Smooth muscle cell (in vitro differentiated cells): ENCODE measurements at regions not wholly inside any gene's neighbourhood (a gene's known extent, or its start where the extent isn't known, plus 50 kb on each side); places are given as distances from the start of the nearest gene placed in this dataset.
"Not testable (repeated sequence)": the region's sequence is repeated elsewhere in the genome, so short reads cannot be mapped to it uniquely, and the experiment has no call there.

Experiments used
- DNase-seq: peaks from one replicate; lab custom pipeline; 2025; ENCODE audit not compliant: unreplicated experiment; lab: John Stamatoyannopoulos, UW
- H2AFZ ChIP-seq: fragments of 200-600 bp; sonication (generic); 2 replicates; pipeline ENCODE4 v1.6.0; 2016; ENCODE audit warnings: antibody characterized with exemption, low read depth, mild to moderate bottlenecking
- H3F3A ChIP-seq: fragments of 200-600 bp; sonication (generic); 2 replicates; pipeline ENCODE4 v1.6.0; 2017; ENCODE audit warnings: antibody characterized with exemption, low read depth
- H3K27ac ChIP-seq: fragments of 200-600 bp; sonication (generic); 2 replicates; pipeline ENCODE4 v1.5.1; 2016; ENCODE audit warnings: low read depth, mild to moderate bottlenecking
- H3K27me3 ChIP-seq: fragments of 200-600 bp; sonication (generic); 2 replicates; pipeline ENCODE4 v1.6.1; 2016; ENCODE audit warnings: low read depth, mild to moderate bottlenecking
- H3K36me3 ChIP-seq: fragments of 200-600 bp; sonication (generic); 2 replicates; pipeline ENCODE4 v1.5.1; 2016; ENCODE audit warnings: low read depth
- H3K4me1 ChIP-seq: fragments of 200-600 bp; sonication (generic); 2 replicates; pipeline ENCODE4 v1.5.1; 2016; ENCODE audit warnings: low read depth
- H3K4me2 ChIP-seq: fragments of 200-600 bp; sonication (generic); 2 replicates; pipeline ENCODE4 v1.6.0; 2016; ENCODE audit warnings: mild to moderate bottlenecking
- H3K4me3 ChIP-seq: fragments of 200-600 bp; sonication (generic); 2 replicates; pipeline ENCODE4 v1.5.1; 2016; ENCODE audit warnings: mild to moderate bottlenecking
- H3K79me2 ChIP-seq: fragments of 200-600 bp; sonication (generic); 2 replicates; pipeline ENCODE4 v1.6.0; 2016; ENCODE audit warnings: low read depth, mild to moderate bottlenecking
- H3K9ac ChIP-seq: fragments of 200-600 bp; sonication (generic); 2 replicates; pipeline ENCODE4 v1.6.0; 2016; ENCODE audit warnings: low read depth
- H3K9me3 ChIP-seq: fragments of 200-600 bp; sonication (generic); replicated peaks from 2 replicates; pipeline ENCODE4 v1.5.1; 2016; ENCODE audit warnings: low read depth
- H4K20me1 ChIP-seq: fragments of 200-600 bp; sonication (generic); 2 replicates; pipeline ENCODE4 v1.6.0; 2016; ENCODE audit warnings: low read depth
- CTCF ChIP-seq: fragments of 200-600 bp; sonication (generic); IDR thresholded peaks from 2 replicates; pipeline ENCODE4 v1.5.1; 2017; ENCODE audit warnings: borderline replicate concordance, mild to moderate bottlenecking, antibody characterized with exemption; ENCODE audit not compliant: insufficient read depth, poor library complexity, severe bottlenecking
- WGBS: methylation state at CpG from one replicate; pipeline ENCODE4 v1.1.7; 2016; ENCODE audit warnings: low lambda C conversion rate; 5-methylcytosine and 5-hydroxymethylcytosine counted together

- Histone ChIP-seq H4K20me1 (no peaks in the 10 kb centered on the region), H3K9me3 (no peaks in the 10 kb centered on the region), H2AFZ (no peak overlapping the region), H3K27ac (no peak overlapping the region), H3F3A (no peaks in the 10 kb centered on the region), H3K36me3 (no peaks in the 10 kb centered on the region), H3K79me2 (no peaks in the 10 kb centered on the region), H3K4me1 (peaks cover 32% of the 10 kb centered on the region), H3K9ac (no peak overlapping the region), H3K27me3 (peaks cover 52% of the 10 kb centered on the region), H3K4me2 (no peak overlapping the region), H3K4me3 (no peak overlapping the region)
- DNase-seq: no peak
- WGBS: 76% methylated on average over 2 of the region's 2 CpGs
- no peak for TF ChIP-seq CTCF
Observed at GRCh38 chr10:101280511-101280910, 51.2 kb upstream of the LBX1 start.

- not testable (repeated sequence) for H3K4me3 ChIP-seq, DNase-seq, H3K4me2 ChIP-seq, H2AFZ ChIP-seq, H3K36me3 ChIP-seq, H4K20me1 ChIP-seq, H3K27ac ChIP-seq, H3K9ac ChIP-seq, H3K9me3 ChIP-seq, H3K79me2 ChIP-seq, H3F3A ChIP-seq
- H3K27me3 ChIP-seq: peaks cover 56% of the 10 kb centered on the region
- H3K4me1 ChIP-seq: peaks cover 33% of the 10 kb centered on the region
- 87% methylated on average over 3 of the region's 3 CpGs for WGBS
Observed at GRCh38 chr10:101280921-101281320, 51.7 kb upstream of the LBX1 start.

GRCh38 chr10:101282947-101283346, 53.7 kb upstream of the LBX1 start:
- Histone ChIP-seq H4K20me1 (no peaks in the 10 kb centered on the region), H3K4me2 (no peak overlapping the region), H3K4me1 (peaks cover 33% of the 10 kb centered on the region), H3F3A (no peaks in the 10 kb centered on the region), H3K27ac (no peak overlapping the region), H3K9me3 (no peaks in the 10 kb centered on the region), H3K36me3 (no peaks in the 10 kb centered on the region), H3K4me3 (no peak overlapping the region), H3K27me3 (peaks cover 67% of the 10 kb centered on the region), H2AFZ (no peak overlapping the region), H3K79me2 (no peaks in the 10 kb centered on the region), H3K9ac (no peak overlapping the region)
- 55% methylated on average over 2 of the region's 2 CpGs for WGBS
- TF ChIP-seq CTCF: no peak
- no peak for DNase-seq

GRCh38 chr10:101283762-101284100, 54.5 kb upstream of the LBX1 start:
- Histone ChIP-seq H3K27ac (no peak overlapping the region), H3K4me1 (peaks cover 33% of the 10 kb centered on the region), H3K4me2 (peak overlapping the region; percentile 82), H3K79me2 (no peaks in the 10 kb centered on the region), H4K20me1 (no peaks in the 10 kb centered on the region), H3K36me3 (no peaks in the 10 kb centered on the region), H3K4me3 (peak overlapping the region; percentile 35), H3K27me3 (peaks cover 73% of the 10 kb centered on the region), H3K9me3 (no peaks in the 10 kb centered on the region), H3F3A (no peaks in the 10 kb centered on the region), H3K9ac (no peak overlapping the region), H2AFZ (no peak overlapping the region)
- no peak for TF ChIP-seq CTCF
- DNase-seq: no peak
- WGBS: 0% methylated on average over 1 of the region's 3 CpGs
